ENCODE measurements at regions not wholly inside any gene's neighbourhood (a gene's known extent, or its start where the extent isn't known, plus 50 kb on each side); places are given as distances from the start of the nearest gene placed in this dataset.

DNA sequence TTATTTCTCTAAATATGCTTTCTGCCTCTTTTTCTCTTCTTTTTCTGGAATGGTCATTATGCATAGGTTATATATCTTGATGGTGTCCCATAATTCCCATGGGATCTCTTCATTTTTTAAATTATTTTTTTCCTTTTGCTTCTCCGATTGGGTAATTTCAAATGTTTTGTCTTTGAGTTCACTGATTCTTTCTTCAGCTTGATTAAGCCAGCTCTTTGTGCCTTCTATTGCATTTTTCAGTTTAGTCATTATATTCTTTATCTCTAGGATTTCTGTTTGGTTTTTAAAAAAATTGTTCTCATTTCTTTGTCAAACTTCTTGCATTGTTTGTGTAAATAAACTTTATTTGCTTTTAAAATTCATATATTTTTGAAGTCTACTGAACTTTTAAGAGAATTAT is 251.1 kb downstream of the INSIG2 start:
- peaks cover 26% of the 10 kb centered on the region for H3K27me3 Mint-ChIP-seq
- H3K27ac Mint-ChIP-seq = no peak overlapping the region
- no peaks in the 10 kb centered on the region for H3K36me3 Mint-ChIP-seq (ENCODE audit: low read depth)
- peaks cover 18% of the 10 kb centered on the region for H3K9me3 Mint-ChIP-seq
- no peaks in the 10 kb centered on the region for H3K4me1 Mint-ChIP-seq (ENCODE audit: low read depth)
- no peak overlapping the region for H3K4me3 Mint-ChIP-seq

DNA sequence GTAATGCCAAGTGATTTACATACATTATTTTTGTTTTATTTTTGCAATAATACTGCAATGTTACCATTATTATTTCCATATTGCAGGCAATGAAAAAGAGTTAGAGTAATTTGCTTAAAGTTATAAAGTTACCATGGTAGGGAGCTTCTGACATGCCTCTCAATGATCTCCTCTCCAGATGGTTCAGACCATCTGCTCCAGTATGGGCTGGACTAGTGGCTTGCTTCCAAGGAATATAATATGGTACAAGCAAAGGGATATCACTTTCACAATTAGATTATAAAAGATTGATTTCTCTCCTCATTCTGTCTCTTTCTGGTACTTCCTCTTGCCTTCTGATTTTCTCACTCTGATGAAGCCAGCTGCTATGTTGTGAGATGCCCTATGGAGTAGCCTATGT is 245.4 kb downstream of the INSIG2 start:
- H3K4me1 Mint-ChIP-seq (ENCODE audit: low read depth) = no peaks in the 10 kb centered on the region
- H3K27me3 Mint-ChIP-seq = peaks cover 32% of the 10 kb centered on the region
- no peak overlapping the region for H3K4me3 Mint-ChIP-seq
- H3K27ac Mint-ChIP-seq = no peak overlapping the region
- peaks cover 6% of the 10 kb centered on the region for H3K9me3 Mint-ChIP-seq
- no peaks in the 10 kb centered on the region for H3K36me3 Mint-ChIP-seq (ENCODE audit: low read depth)

DNA sequence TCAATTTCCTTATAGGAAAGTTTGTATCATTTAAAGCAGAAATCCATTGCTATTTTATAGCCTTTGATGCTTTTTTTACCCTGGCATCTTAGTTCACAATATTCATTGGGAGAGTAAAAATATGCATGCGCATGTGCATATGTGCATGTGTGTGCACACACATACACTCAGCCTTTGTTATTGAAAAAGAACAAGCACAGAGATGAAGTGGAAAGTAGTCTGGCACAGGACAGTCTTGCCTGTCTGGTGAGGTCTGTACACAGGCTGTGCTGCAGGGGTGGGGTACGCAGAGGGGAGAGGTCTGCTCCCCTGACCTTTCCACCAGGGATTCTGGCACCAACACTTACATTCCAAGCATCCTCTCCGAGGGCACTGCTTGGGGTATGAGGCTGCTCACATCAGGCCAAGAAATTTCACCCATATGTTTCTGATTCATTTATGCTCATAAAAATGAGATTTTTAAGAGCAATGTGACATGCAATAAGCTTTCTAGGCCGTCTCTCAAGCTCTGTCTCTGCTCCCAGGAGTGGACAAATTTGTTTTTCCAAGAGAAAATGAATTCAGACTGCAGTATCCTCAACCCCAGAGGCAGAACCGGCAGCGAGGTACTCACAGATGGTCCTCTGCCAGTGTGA is 237.2 kb downstream of the INSIG2 start:
- Mint-ChIP-seq H3K27ac (no peak overlapping the region), H3K27me3 (peaks cover 29% of the 10 kb centered on the region), H3K4me3 (no peak overlapping the region), H3K4me1 (ENCODE audit: low read depth) (no peaks in the 10 kb centered on the region), H3K9me3 (no peaks in the 10 kb centered on the region), H3K36me3 (ENCODE audit: low read depth) (no peaks in the 10 kb centered on the region)

DNA sequence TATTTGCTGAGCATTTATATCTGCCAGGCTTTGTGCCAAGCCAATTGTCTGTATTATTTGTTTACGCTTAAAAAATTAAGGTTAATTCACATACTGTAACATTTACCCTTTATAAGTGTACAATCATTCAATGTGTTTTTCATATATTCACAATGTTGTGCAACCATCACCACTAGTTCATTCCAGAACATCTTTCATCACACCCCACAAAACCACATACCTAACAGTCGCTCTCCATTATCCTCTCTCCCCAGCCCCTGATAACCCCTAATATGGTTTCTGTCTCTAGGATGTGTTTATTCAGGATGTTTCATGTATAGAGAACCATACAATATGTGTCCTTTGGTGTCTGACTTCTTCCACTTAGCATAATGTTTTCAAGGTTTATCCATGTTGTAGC is 234.1 kb downstream of the INSIG2 start:
- Mint-ChIP-seq H3K27ac (no peak overlapping the region), H3K36me3 (ENCODE audit: low read depth) (no peaks in the 10 kb centered on the region), H3K9me3 (no peaks in the 10 kb centered on the region), H3K27me3 (peaks cover 35% of the 10 kb centered on the region), H3K4me3 (no peak overlapping the region), H3K4me1 (ENCODE audit: low read depth) (no peaks in the 10 kb centered on the region)

DNA sequence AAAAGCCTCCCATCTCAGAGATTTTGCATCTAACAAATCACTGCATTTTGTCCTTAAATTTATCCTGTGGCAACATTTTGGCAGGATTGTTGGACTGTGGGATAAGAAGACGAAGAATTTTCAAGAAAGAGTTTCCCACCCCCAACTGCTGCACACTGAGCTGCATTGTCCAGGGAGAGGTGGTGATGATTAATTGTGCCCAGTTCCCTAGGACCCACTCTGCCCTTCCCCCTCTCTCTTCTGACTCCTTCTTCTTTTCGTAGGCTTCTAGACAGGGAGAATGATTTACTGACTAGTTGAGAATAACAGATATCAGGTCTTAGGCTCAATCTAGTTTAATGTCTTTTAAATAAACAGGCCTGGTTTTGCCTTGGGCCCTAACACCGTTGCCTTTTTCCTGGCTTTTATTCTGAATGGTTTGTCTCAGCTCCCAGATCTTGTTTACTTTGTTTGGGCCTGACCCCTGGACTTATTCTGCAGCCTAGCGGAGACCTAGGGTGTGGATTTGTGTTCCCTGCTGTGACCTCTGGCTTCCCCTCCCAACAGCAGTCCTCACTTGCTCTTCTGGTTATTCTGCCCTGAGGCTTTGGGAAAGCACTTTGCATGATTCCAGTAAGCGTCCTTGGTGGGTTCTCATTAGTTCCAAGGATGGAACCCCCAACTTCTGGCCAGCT is 233.3 kb downstream of the INSIG2 start:
- no peaks in the 10 kb centered on the region for H3K9me3 Mint-ChIP-seq
- no peak overlapping the region for H3K4me3 Mint-ChIP-seq
- H3K27ac Mint-ChIP-seq = no peak overlapping the region
- peaks cover 41% of the 10 kb centered on the region for H3K27me3 Mint-ChIP-seq
- no peaks in the 10 kb centered on the region for H3K36me3 Mint-ChIP-seq (ENCODE audit: low read depth)
- H3K4me1 Mint-ChIP-seq (ENCODE audit: low read depth) = no peaks in the 10 kb centered on the region

DNA sequence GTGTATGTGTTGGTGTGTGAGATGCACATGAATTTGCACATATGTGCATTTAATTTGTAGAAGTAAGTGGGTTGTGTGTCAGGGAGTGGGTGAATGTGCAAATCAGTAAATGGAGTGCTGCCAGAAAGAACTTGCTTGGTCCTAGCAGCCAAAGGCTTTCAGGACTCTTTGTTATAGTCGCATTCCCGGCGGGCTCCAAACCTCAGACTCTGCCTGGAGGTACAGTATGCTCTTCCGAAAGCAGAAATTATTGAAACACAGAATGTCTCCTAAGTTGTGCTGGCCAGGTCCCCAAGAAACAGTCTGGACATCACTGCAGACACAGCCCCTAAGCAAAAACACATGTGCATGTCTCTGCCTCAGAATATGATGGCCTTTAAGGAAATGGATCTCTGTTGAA is 232.4 kb downstream of the INSIG2 start:
- Mint-ChIP-seq H3K9me3 (no peaks in the 10 kb centered on the region), H3K27ac (no peak overlapping the region), H3K36me3 (ENCODE audit: low read depth) (no peaks in the 10 kb centered on the region), H3K27me3 (peaks cover 43% of the 10 kb centered on the region), H3K4me3 (no peak overlapping the region), H3K4me1 (ENCODE audit: low read depth) (no peaks in the 10 kb centered on the region)

DNA sequence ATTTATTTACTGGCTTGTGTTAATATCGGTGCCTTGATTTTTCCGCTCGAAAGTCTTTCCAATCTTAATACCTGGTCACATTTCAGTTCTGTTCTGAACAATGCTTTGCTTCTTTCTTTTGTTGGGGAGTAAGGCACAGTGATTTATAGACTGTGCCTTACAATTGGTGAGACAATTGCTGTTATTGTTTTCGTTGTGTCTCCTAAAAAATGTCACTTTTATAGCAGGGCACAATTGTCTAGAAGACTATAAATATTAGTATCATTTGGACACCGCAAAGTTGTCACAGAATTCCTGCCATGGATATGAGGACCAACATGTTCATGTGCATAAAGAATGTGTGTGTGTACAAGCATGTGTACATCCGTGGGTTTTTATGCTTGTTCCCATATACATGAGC is 231.9 kb downstream of the INSIG2 start:
- Mint-ChIP-seq H3K4me1 (ENCODE audit: low read depth) (no peaks in the 10 kb centered on the region), H3K36me3 (ENCODE audit: low read depth) (no peaks in the 10 kb centered on the region), H3K4me3 (no peak overlapping the region), H3K27ac (no peak overlapping the region), H3K27me3 (peaks cover 43% of the 10 kb centered on the region), H3K9me3 (no peaks in the 10 kb centered on the region)

DNA sequence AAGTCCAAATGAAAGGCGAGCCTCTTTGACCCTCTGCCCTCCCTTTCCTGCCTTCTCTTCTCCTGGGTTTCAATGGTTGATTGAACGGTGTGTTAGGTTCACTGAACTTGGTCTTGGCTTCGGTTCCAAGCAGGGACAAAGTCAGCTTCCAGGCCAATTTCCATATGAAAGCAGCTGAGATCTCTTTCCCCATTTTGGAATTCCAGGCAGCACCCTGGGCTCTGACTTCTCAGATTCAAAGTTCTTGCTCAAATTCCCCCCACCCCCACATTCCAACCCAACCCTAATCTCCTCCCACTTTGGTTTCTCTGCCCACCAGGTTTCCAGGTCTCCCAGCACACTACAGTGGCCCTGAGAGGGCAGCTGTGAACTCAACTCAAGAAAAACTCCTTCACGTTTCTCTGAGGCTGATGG is 231.0 kb downstream of the INSIG2 start:
- Mint-ChIP-seq H3K4me3 (no peak overlapping the region), H3K27me3 (peaks cover 43% of the 10 kb centered on the region), H3K4me1 (ENCODE audit: low read depth) (no peaks in the 10 kb centered on the region), H3K36me3 (ENCODE audit: low read depth) (no peaks in the 10 kb centered on the region), H3K27ac (no peak overlapping the region), H3K9me3 (no peaks in the 10 kb centered on the region)

DNA sequence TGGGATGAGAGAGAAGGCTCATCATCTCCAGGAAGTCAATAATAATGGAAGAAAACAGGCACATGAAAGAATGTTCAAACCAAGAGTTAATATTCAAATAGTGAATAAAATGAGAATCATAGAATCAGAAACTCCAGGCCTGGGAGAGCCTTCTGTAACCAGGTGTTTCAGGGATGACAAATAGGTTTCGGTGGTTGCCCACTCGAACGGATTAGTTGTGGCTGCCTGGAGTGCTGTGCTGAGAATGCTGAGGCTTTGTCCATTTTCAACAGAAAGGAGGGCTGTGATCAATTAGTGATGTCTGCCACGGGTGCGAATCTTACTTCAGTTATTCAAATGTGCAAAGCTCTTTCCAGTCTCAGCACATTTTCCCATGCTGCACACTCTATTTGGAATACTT is 227.3 kb downstream of the INSIG2 start:
- Mint-ChIP-seq H3K36me3 (ENCODE audit: low read depth) (no peaks in the 10 kb centered on the region), H3K9me3 (no peaks in the 10 kb centered on the region), H3K4me1 (ENCODE audit: low read depth) (peaks cover 3% of the 10 kb centered on the region), H3K27me3 (peaks cover 39% of the 10 kb centered on the region), H3K27ac (no peak overlapping the region), H3K4me3 (no peak overlapping the region)

DNA sequence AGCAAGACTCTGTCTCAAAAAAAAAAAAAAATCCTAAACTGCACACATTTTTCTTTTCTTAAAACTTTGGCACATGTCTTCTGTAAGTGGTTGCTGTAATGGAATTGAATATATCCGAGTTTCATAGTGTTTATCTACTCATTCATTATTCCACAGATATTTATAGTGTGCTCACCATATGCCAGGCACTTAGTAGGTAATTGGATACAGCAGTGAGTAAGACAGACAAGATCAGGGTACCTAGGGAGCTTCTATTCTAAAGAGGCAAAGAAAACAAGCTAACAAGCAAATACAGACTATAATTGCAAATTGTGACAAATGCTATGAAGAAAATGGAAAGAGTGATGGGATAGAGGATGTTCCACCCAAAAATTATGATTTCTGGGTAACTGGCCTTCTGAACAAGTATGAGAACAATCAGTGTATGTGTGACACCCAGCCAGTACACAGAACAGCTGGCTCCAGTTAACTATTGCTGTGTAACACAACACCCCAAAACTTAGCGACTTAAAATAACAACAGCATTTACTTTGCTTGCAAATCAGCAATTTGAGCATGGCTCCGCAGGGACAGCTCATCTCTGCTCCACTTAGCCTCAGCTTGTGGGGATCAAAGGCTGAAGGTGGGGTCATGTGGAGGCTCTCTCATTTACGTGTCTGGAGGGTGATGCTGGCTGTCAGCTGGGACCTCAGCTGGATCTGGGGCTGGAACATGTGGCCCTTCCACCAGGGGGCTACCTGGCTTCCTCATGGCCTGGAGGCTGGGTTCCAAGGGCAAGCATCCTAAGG is 224.9 kb downstream of the INSIG2 start:
- Mint-ChIP-seq H3K27me3 (peaks cover 36% of the 10 kb centered on the region), H3K4me1 (ENCODE audit: low read depth) (peaks cover 9% of the 10 kb centered on the region), H3K9me3 (no peaks in the 10 kb centered on the region), H3K27ac (no peak overlapping the region), H3K36me3 (ENCODE audit: low read depth) (no peaks in the 10 kb centered on the region), H3K4me3 (no peak overlapping the region)

DNA sequence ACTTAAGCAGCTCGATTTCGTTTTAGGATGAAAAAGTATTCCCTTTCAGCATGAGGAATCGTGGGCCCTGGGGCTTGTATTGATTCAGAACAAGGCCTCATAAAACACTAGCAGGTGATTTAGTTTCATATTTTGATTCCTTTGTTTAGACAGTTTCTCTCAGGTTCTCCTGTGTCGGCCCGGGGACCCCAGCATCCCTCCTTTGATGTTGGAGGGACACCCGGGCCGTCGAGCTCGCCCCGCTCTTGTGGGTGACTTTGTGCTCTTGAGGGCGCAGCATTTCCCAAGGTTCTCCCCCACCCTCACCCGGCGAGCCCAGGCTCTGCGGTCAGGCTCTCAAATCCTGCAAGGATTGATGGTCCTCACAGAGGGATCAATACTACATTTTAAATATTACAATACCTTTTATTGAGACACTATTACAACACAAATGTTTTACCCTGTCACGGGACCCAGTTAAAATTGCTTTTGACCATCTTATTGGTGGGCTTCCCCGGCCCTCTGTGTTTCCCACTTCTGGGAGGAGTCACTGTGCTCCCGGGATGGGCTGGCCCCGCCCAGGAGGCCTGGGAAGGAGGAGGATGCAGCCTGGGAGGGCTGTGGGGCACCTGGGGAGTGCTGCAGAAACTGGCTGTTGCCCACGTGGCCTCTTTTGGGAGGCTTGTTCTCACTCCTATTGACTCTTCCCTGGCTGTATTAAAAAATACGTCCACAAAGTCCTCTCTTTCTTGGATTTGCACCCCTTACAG is 222.6 kb downstream of the INSIG2 start:
- no peaks in the 10 kb centered on the region for H3K9me3 Mint-ChIP-seq
- H3K27me3 Mint-ChIP-seq = peaks cover 29% of the 10 kb centered on the region
- peaks cover 9% of the 10 kb centered on the region for H3K4me1 Mint-ChIP-seq (ENCODE audit: low read depth)
- no peaks in the 10 kb centered on the region for H3K36me3 Mint-ChIP-seq (ENCODE audit: low read depth)
- H3K27ac Mint-ChIP-seq = peak overlapping the region; percentile 89
- H3K4me3 Mint-ChIP-seq = peak overlapping the region; percentile 80

DNA sequence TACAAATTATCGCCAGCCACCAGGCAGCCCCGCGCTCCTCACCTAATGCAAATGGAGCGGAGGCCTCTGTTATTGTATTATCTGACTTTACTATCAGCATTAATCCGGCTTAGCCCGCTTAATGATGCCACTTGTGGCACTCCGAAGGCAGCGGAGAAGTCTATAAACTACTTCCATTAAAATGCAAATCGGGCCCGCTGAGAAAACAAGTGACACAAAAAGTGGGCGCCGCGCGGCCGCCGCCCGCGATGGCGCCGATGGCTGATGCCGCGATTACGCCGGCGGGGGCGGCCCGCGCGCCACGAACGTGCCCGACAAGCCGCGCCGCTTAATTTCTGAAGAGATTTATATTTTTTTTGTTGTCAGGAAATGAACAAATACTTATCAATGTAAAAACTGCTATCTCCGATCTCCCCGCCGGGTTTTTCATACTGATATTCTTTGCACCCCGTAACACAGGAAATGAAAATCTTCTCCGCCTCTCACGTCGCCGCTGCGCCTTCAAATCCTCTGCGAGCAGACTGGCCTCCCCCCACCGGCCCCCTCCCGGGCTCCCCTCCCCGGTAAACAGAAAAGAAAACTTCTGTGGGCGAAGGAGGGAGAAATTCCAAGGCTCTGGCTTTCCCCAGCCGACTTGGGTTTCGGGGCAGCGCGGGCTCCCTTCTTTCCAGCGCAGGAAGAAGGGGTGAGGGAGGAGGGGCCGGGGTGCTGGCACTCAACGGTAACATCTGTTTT is 221.8 kb downstream of the INSIG2 start:
- Mint-ChIP-seq H3K27ac (peak overlapping the region; percentile 89), H3K27me3 (peaks cover 29% of the 10 kb centered on the region), H3K4me1 (ENCODE audit: low read depth) (peaks cover 9% of the 10 kb centered on the region), H3K36me3 (ENCODE audit: low read depth) (no peaks in the 10 kb centered on the region), H3K4me3 (peak overlapping the region; percentile 80), H3K9me3 (no peaks in the 10 kb centered on the region)

DNA sequence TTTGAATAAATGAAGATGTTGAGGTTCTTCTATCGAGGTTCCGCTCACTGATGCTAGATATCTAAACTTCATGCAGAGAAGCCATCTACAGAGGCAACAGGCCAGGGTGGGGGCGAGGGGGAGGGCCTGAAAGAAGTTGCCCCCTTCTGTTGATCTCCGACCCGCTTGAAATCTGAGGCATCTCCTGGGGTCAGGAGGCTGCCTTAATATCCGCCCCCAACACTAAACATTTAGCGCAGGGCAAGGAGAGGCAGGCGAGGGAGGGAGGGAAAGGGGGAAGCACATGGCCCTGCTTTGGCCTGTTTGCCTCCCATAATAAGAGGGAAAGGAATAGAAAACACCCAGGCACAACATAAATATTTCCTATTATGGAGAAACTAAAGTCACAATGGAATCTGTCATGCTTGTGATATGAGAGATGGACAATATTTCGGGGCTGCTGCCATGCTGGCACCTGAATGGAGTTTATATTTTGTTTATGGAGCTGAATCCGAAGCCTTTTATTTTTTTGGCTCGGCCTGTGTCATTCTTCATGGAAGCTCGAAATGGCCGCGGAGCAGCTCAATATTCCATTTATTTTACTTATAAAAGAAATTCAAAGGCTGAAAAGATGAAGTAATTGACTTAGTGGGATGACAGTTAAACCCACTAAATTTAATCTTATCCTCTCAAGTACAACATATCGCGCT is 221.1 kb downstream of the INSIG2 start:
- Mint-ChIP-seq H3K27ac (peak overlapping the region; percentile 89), H3K9me3 (no peaks in the 10 kb centered on the region), H3K4me3 (peak overlapping the region; percentile 80), H3K4me1 (ENCODE audit: low read depth) (peaks cover 9% of the 10 kb centered on the region), H3K27me3 (peaks cover 25% of the 10 kb centered on the region), H3K36me3 (ENCODE audit: low read depth) (no peaks in the 10 kb centered on the region)

DNA sequence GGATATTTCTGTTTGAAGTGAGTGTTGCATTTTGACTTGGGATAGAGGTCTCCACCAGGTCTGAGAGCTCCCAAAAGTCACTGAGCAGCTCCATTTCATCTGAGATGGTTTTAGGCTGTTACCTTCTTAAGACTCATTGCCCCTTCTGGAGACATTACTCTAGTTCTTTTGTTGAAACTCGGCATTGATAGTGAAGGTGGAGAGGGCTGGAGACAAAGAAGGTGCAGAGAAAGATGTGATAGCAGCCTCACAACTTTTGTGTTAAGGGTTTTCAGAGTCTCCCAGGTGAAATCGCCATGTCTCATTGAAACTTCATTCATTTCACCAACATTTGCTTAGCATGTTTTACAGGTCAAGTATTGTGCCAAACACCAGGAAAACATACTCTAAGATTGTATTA is 219.6 kb downstream of the INSIG2 start:
- Mint-ChIP-seq H3K27me3 (peaks cover 16% of the 10 kb centered on the region), H3K9me3 (no peaks in the 10 kb centered on the region), H3K27ac (no peak overlapping the region), H3K4me3 (no peak overlapping the region), H3K36me3 (ENCODE audit: low read depth) (no peaks in the 10 kb centered on the region), H3K4me1 (ENCODE audit: low read depth) (peaks cover 9% of the 10 kb centered on the region)
